ENCODE measurements at regions not wholly inside any gene's neighbourhood (a gene's known extent, or its start where the extent isn't known, plus 50 kb on each side); places are given as distances from the start of the nearest gene placed in this dataset.

DNA sequence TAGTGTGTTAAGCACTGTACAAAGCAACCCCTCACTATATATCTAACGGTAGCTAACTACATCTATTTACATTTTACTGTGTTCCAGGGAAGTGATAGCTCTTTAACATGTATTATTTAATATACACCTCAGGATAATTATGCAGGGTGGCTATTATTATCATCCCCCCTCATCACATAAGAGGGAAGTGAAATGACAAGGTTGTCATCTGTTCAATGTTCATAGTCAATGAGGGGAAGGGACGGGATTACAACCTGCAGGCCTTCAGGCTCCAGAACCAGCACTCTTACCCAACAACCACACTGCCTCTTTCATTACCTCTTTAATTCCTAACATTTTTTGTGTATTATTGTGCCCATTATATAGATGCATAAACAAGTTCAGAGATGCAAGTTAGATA is 238.7 kb upstream of the ANO3 start:
- DNase-seq = no peak
- intact Hi-C loops (cut with DNase I) = no loop called here

DNA sequence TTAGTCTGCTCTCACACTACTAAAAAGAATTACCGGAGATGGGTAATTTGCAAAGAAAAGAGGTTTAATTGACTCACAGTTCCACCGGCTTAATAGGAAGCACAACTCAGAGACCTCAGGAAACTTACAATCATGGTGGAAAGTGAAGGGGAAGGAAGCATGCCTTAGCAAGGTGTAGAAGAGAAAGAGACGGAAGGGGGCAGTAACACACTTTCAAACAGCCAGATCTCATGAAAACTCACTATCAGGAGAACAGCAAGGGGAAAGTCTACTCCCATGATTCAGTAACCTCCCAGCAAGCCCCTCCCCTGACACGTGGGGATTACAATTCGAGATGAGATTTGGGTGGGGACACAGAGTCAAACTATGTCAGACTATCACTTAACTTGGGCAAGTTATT is 236.6 kb upstream of the ANO3 start:
- DNase-seq = no peak

GRCh38 chr11:26096451-26096850 is 235.5 kb upstream of the ANO3 start:
- intact Hi-C loops (cut with DNase I) = no loop called here

More for the DNA sequence above, 236.6 kb upstream of the ANO3 start:
- intact Hi-C loops (cut with DNase I) = no loop called here

GRCh38 chr11:26102325-26102724 is 229.6 kb upstream of the ANO3 start:
- intact Hi-C loops (cut with DNase I) = no loop called here

More at GRCh38 chr11:26096451-26096850, 235.5 kb upstream of the ANO3 start:
- DNase-seq = no peak

GRCh38 chr11:26105762-26106423 is 226.0 kb upstream of the ANO3 start:
- no peak for DNase-seq
- intact Hi-C loops (cut with DNase I) = no loop called here

More at GRCh38 chr11:26102325-26102724, 229.6 kb upstream of the ANO3 start:
- no peak for DNase-seq

DNA sequence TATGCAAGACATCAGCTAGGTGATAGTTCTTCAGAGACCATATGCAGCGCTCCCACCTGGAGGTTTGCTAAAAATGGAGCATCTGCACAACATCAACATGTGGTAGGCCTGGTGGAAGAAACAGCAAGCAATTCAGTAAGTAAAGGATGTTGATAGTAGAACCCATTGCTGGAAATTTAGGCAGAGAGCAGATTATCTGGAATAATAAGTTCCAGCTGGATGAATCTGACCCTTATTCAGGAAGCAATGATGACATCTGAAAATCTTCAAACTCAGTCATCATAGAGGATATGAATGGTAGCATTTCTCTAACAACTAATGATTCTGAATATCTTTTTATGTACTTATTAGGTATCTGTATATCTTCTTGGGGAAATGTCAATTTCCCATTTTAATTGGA is 225.2 kb upstream of the ANO3 start:
- intact Hi-C loops (cut with DNase I) = no loop called here
- no peak for DNase-seq

DNA sequence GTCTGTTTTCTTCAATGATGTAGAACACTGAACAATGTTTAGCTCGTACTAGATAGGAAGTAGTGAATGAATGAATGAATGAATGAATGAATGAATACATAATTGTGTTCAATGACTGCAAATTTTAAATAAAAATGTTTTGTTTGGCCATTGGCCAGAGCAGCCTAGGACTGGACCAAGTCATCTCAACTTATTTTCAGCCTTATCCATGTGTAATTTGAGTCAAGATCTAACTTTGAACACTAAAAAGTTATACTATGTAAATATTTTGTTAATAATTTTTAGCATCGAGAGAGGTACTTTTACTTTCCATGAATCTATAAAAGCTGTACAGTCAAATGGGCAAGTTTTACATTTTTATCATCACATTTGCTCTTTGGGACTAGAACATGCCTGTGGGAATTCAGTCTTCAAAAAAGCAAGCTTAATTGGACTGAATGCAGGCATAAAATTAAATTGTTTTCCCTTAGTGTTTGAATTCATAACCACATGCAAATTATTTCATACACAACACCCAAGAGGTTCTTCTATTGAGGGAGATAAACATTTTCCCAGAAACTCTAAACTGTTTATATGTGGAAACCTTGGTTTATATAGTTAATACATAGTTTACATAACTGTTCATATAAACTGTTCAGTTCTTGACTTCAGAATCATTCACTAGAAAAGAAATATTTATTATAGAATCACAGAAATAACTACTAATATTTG is 222.1 kb upstream of the ANO3 start:
- DNase-seq = no peak
- intact Hi-C loops (cut with DNase I) = no loop called here

GRCh38 chr11:26112264-26112663 is 219.7 kb upstream of the ANO3 start:
- no peak for DNase-seq
- intact Hi-C loops (cut with DNase I) = no loop called here

DNA sequence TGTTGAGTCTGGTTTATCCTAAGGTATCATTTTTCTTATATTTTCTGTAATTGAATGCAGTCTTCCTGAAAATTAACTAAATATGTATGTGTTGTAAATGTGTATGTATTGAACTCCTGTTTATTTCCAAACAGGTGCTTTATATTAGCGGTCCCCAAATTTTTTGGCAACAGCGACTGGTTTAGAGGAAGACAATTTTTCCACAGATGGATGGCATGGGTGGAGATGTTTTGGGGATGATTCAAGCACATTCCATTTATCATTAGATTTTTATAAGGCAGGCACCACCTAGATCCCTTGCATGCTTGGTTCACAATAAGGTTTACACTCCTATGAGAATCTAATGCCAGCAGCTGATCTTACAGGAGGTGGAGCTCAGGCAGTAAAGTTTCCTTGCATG is 210.5 kb upstream of the ANO3 start:
- DNase-seq = no peak
- intact Hi-C loops (cut with DNase I) = no loop called here

- intact Hi-C loops (cut with DNase I) = no loop called here
- DNase-seq = no peak
These were observed 205.2 kb upstream of the ANO3 start for GRCh38 chr11:26126741-26127140.

GRCh38 chr11:26127336-26127735 is 204.6 kb upstream of the ANO3 start:
- intact Hi-C loops (cut with DNase I) = no loop called here
- no peak for DNase-seq

DNA sequence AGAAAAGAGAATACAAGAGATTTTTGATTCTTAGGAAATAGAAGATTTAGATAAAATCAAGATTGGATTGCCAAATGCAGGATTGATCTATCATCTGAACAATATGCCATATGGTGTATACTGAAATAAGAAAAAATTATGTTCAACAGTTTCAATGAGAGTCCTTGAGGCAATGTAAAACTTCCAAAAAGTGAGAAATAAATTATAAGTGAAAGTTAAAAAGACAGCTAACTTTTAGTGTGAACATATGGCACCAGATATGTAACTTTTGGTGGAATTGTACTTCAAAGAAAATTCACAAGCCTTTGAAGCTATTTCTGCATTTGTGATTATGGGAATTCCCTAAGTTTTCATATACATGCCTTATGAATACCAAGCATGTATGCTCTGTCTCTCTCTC is 200.5 kb upstream of the ANO3 start:
- intact Hi-C loops (cut with DNase I) = loop anchor here (10.0 kb wide), 1 partner anchor 147 kb away; no protein-coding TSS in a partner anchor
- no peak for DNase-seq

DNA sequence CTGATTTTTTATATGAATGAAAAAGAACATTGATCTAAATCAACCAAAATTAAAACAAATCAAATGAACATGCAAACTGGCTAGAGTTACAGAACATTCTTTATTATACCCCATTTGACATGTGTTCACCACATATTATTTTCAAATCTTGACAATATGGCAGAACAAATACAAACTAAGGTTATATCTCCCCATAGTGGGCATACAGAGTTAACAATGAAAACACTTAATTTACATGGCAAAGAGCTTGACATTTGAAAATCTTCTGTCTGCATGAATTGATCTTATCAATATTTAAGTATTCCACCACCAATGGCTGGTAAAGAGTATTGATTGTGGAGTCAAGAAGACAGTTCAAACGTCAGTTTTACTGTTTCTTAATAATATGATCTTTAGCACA is 197.9 kb upstream of the ANO3 start:
- intact Hi-C loops (cut with DNase I) = loop anchor here (10.0 kb wide), 1 partner anchor 149 kb away; no protein-coding TSS in a partner anchor
- no peak for DNase-seq

DNA sequence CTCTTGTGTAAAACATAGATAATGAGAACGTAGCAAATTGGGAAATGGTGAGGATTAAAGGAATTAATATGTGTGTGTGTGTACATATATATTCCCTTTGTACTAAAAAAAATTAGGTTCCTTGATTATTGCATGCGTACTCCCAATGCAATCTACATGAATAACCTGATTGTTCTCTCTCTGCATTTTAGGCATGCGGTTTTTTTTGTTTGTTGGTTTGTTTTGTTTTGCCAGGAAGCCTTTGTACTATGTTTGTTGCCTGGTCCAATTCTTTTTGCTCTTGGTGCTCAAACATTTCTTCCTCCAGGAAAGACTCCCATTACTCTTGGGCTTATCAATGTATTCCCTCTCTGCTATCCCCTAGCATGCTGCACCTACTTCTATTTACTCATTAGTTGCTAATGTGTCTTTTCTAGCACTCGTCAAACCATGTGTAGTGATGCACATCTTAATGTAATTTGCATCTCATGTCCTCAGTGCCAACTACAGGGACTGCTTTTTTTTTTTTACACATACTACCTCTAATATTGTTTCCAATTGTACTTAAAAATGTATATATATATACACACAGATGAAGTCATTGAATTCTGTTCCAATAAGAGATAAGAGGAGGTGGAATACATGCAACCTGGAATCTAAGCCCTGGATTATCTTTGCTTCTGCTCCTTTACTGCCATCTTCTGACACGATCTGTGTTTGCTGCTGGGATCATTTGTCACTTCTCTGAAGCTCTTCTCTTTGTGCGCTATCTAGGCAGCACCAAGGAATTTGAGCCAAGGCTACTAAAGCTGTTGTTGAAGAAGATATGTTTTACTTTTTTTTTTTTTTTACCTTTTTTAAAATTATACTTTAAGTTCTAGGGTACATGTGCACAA is 197.2 kb upstream of the ANO3 start:
- intact Hi-C loops (cut with DNase I) = loop anchor here (10.0 kb wide), 1 partner anchor 150 kb away; no protein-coding TSS in a partner anchor
- DNase-seq = peak in 18 of 42 donors; percentile 6 to 51 (median 28)

- DNase-seq = no peak
- intact Hi-C loops (cut with DNase I) = loop anchor here (10.0 kb wide), 1 partner anchor 153 kb away; no protein-coding TSS in a partner anchor
These were observed 194.3 kb upstream of the ANO3 start for GRCh38 chr11:26137651-26138050.

DNA sequence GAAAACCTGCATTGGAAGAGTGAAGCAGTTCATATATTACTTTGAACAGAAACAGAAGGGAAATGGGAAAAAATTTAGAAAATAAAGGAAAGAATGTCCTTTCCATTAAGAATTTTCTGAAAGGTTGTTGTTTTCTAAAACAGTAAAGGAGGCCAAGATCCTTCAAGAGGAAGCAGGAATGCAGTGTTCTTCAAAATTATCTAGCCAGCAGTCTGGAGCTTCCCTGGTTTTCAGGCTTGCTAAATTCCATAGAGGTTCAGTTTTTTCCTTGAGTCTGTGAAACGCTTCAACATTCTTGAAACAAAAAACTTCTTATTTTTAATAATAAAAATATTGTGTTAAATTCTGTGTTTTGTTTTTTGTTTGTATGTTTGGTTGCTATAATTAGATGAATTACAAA is 189.0 kb upstream of the ANO3 start:
- DNase-seq = no peak

DNA sequence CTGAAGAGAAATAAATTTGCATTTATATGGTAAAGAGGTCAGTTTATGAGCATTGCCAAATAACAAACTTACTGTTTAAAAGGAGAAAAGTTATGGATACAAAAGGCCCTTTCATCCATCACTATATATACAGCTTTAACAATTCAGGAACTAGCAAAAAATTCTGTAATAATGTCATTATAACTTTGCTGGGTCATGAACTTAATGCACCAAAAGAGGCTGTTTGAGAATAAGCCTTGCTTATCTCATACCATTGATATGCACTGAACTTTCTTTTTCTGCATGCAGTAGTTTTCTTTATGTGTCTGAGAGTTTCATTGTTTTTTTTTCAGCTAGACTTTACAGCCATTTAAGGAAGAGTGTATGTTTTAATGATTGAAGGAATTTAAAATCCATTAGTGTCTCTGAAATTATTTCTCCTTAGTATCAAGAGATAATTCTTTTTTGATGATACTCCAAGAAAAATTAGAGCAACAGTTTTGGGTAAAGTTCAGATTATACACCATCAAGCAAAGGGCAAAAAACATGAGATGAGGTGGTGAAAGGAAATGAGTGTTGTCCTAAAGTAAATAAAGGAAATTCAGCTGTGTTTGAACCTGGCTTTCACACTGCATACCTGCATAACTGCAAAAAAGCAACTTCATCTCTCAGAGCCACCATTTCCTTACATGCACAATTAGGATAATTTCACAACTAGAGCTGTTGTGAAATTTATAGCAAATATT is 188.2 kb upstream of the ANO3 start:
- intact Hi-C loops (cut with DNase I) = no loop called here
- DNase-seq = no peak

More for the DNA sequence above, 189.0 kb upstream of the ANO3 start:
- intact Hi-C loops (cut with DNase I) = no loop called here

GRCh38 chr11:26144291-26144690 is 187.6 kb upstream of the ANO3 start:
- intact Hi-C loops (cut with DNase I) = no loop called here
- DNase-seq = no peak

DNA sequence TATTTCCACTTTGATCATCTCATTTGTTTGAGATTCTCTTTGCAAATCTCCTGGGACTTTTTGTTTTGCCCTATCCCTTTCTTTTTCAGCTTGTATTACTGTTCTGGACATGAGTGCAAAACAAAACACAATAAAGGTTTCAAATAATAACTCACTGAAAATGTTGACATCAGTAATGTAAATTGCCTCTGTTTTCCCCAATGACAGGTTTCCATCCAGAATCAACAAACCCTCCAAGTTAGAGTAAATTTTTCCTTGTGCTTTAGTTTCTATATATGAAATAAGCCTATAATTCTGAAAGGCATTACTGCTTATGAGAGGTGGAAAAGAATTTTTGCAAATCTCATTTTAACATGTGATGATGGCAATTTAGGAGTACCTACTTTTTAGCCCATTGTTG is 187.0 kb upstream of the ANO3 start:
- DNase-seq = no peak
- intact Hi-C loops (cut with DNase I) = no loop called here
